ENCODE measurements at regions not wholly inside any gene's neighbourhood (a gene's known extent, or its start where the extent isn't known, plus 50 kb on each side); places are given as distances from the start of the nearest gene placed in this dataset.

DNA sequence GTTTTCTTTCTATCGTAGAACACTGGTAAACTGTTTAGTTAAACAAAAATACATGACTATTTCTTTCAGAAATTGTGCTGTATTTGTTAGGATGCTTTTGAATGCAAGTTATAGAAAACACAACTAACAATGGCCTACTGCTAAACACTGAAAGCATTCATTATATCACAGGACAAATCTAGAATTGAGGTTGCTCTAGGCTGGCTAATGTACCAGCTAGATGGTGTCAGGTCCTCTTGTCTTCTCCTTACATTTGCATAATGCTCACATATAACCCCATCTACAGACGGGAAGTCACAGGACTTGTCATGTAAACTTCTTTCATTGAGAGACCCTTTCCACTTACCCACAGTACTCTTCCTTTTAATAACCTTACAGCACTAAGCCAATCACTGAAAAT lies 586.8 kb downstream of the DSC3 start:
- TF ChIP-seq, protein P1, sequence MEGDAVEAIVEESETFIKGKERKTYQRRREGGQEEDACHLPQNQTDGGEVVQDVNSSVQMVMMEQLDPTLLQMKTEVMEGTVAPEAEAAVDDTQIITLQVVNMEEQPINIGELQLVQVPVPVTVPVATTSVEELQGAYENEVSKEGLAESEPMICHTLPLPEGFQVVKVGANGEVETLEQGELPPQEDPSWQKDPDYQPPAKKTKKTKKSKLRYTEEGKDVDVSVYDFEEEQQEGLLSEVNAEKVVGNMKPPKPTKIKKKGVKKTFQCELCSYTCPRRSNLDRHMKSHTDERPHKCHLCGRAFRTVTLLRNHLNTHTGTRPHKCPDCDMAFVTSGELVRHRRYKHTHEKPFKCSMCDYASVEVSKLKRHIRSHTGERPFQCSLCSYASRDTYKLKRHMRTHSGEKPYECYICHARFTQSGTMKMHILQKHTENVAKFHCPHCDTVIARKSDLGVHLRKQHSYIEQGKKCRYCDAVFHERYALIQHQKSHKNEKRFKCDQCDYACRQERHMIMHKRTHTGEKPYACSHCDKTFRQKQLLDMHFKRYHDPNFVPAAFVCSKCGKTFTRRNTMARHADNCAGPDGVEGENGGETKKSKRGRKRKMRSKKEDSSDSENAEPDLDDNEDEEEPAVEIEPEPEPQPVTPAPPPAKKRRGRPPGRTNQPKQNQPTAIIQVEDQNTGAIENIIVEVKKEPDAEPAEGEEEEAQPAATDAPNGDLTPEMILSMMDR (IDR thresholded peaks at IDR 0.05) = no peak
- TF ChIP-seq EZH2 (IDR thresholded peaks at IDR 0.05; ENCODE audit: borderline replicate concordance, insufficient read depth, low read depth, low read length, poor library complexity, severe bottlenecking) = no peak

All from B cell (primary cell).